ENCODE measurements at regions not wholly inside any gene's neighbourhood (a gene's known extent, or its start where the extent isn't known, plus 50 kb on each side); places are given as distances from the start of the nearest gene placed in this dataset.

GRCh38 chr6:128690063-128690462 is 169.7 kb upstream of the PTPRK start:
- Histone ChIP-seq H2AFZ (ENCODE audit: low read depth, low read length) (no peak overlapping the region), H3K27me3 (ENCODE audit: insufficient read depth, low read length, poor library complexity) (no peaks in the 10 kb centered on the region), H3K9me3 (ENCODE audit: insufficient read depth, low read length, severe bottlenecking) (no peaks in the 10 kb centered on the region), H3K4me1 (ENCODE audit: insufficient read depth, low read length) (no peaks in the 10 kb centered on the region), H3K27ac (ENCODE audit: low read length) (no peak overlapping the region), H3K4me2 (ENCODE audit: insufficient read depth, low read length) (no peak overlapping the region), H3K79me2 (ENCODE audit: insufficient read depth, low read length) (no peaks in the 10 kb centered on the region), H3K9ac (ENCODE audit: low read depth, low read length) (no peak overlapping the region), H3K4me3 (ENCODE audit: low read depth in 1 of 2, low read length in 2 of 2) (no peak overlapping the region), H3K36me3 (ENCODE audit: insufficient read depth, low read length) (no peaks in the 10 kb centered on the region), H4K20me1 (ENCODE audit: insufficient read depth, low read length) (no peaks in the 10 kb centered on the region)
- TF ChIP-seq CTCF (IDR thresholded peaks at IDR 0.05; ENCODE audit: borderline replicate concordance, extremely low read depth, low read length, poor library complexity, severe bottlenecking) (no peak), EZH2 (IDR thresholded peaks at IDR 0.05; ENCODE audit: borderline replicate concordance, low read depth, low read length, severe bottlenecking) (no peak)
- ATAC-seq (ENCODE audit: insufficient read depth, low read depth) (no peak), DNase-seq (no peak)

- ATAC-seq (ENCODE audit: insufficient read depth, low read depth) (no peak), DNase-seq (no peak)
- Histone ChIP-seq H3K79me2 (ENCODE audit: insufficient read depth, low read length) (no peaks in the 10 kb centered on the region), H3K36me3 (ENCODE audit: insufficient read depth, low read length) (no peaks in the 10 kb centered on the region), H3K4me3 (ENCODE audit: low read depth in 1 of 2, low read length in 2 of 2) (no peak overlapping the region), H3K9ac (ENCODE audit: low read depth, low read length) (no peak overlapping the region), H3K9me3 (ENCODE audit: insufficient read depth, low read length, severe bottlenecking) (no peaks in the 10 kb centered on the region), H2AFZ (ENCODE audit: low read depth, low read length) (no peak overlapping the region), H4K20me1 (ENCODE audit: insufficient read depth, low read length) (no peaks in the 10 kb centered on the region), H3K4me1 (ENCODE audit: insufficient read depth, low read length) (no peaks in the 10 kb centered on the region), H3K27me3 (ENCODE audit: insufficient read depth, low read length, poor library complexity) (no peaks in the 10 kb centered on the region), H3K27ac (ENCODE audit: low read length) (no peak overlapping the region), H3K4me2 (ENCODE audit: insufficient read depth, low read length) (no peak overlapping the region)
- TF ChIP-seq CTCF (IDR thresholded peaks at IDR 0.05; ENCODE audit: borderline replicate concordance, extremely low read depth, low read length, poor library complexity, severe bottlenecking) (no peak), EZH2 (IDR thresholded peaks at IDR 0.05; ENCODE audit: borderline replicate concordance, low read depth, low read length, severe bottlenecking) (no peak)
These were observed 165.7 kb upstream of the PTPRK start for GRCh38 chr6:128686084-128686483.

- no peak overlapping the region for H3K4me3 ChIP-seq (ENCODE audit: low read depth in 1 of 2, low read length in 2 of 2)
- H3K9ac ChIP-seq (ENCODE audit: low read depth, low read length) = no peak overlapping the region
- H3K36me3 ChIP-seq (ENCODE audit: insufficient read depth, low read length) = no peaks in the 10 kb centered on the region
- DNase-seq (no peak), ATAC-seq (ENCODE audit: insufficient read depth, low read depth) (no peak)
- H3K4me2 ChIP-seq (ENCODE audit: insufficient read depth, low read length) = no peak overlapping the region
- H3K4me1 ChIP-seq (ENCODE audit: insufficient read depth, low read length) = no peaks in the 10 kb centered on the region
- no peaks in the 10 kb centered on the region for H4K20me1 ChIP-seq (ENCODE audit: insufficient read depth, low read length)
- TF ChIP-seq EZH2 (IDR thresholded peaks at IDR 0.05; ENCODE audit: borderline replicate concordance, low read depth, low read length, severe bottlenecking) = no peak
- no peak for TF ChIP-seq CTCF (IDR thresholded peaks at IDR 0.05; ENCODE audit: borderline replicate concordance, extremely low read depth, low read length, poor library complexity, severe bottlenecking)
- H3K9me3 ChIP-seq (ENCODE audit: insufficient read depth, low read length, severe bottlenecking) = no peaks in the 10 kb centered on the region
- H3K79me2 ChIP-seq (ENCODE audit: insufficient read depth, low read length) = no peaks in the 10 kb centered on the region
- no peak overlapping the region for H3K27ac ChIP-seq (ENCODE audit: low read length)
- H2AFZ ChIP-seq (ENCODE audit: low read depth, low read length) = no peak overlapping the region
- no peaks in the 10 kb centered on the region for H3K27me3 ChIP-seq (ENCODE audit: insufficient read depth, low read length, poor library complexity)
These were observed 156.1 kb upstream of the PTPRK start for GRCh38 chr6:128676456-128676855.

- Histone ChIP-seq H3K4me3 (ENCODE audit: low read depth in 1 of 2, low read length in 2 of 2) (no peak overlapping the region), H3K4me2 (ENCODE audit: insufficient read depth, low read length) (no peak overlapping the region), H3K9ac (ENCODE audit: low read depth, low read length) (no peak overlapping the region), H3K36me3 (ENCODE audit: insufficient read depth, low read length) (no peaks in the 10 kb centered on the region), H4K20me1 (ENCODE audit: insufficient read depth, low read length) (no peaks in the 10 kb centered on the region), H3K27ac (ENCODE audit: low read length) (no peak overlapping the region), H2AFZ (ENCODE audit: low read depth, low read length) (no peak overlapping the region), H3K79me2 (ENCODE audit: insufficient read depth, low read length) (no peaks in the 10 kb centered on the region), H3K27me3 (ENCODE audit: insufficient read depth, low read length, poor library complexity) (no peaks in the 10 kb centered on the region), H3K4me1 (ENCODE audit: insufficient read depth, low read length) (no peaks in the 10 kb centered on the region), H3K9me3 (ENCODE audit: insufficient read depth, low read length, severe bottlenecking) (no peaks in the 10 kb centered on the region)
- ATAC-seq (ENCODE audit: insufficient read depth, low read depth) (no peak), DNase-seq (no peak)
- no peak for TF ChIP-seq CTCF (IDR thresholded peaks at IDR 0.05; ENCODE audit: borderline replicate concordance, extremely low read depth, low read length, poor library complexity, severe bottlenecking)
These were observed 151.6 kb upstream of the PTPRK start for GRCh38 chr6:128672023-128672422.
